ENCODE measurements at regions not wholly inside any gene's neighbourhood (a gene's known extent, or its start where the extent isn't known, plus 50 kb on each side); places are given as distances from the start of the nearest gene placed in this dataset.
A peak's percentile ranks its signal among the peaks of the same experiment; 100 is the strongest.

GRCh38 chr6:1485678-1486077 lies 96.3 kb downstream of the FOXF2 start:
- no peak overlapping the region for H2AFZ ChIP-seq (replicated peaks; ENCODE audit: low read length, poor library complexity)
- H3K56ac ChIP-seq (ENCODE audit: extremely low read depth, insufficient read depth, low read length) = no peak overlapping the region
- DNase-seq (peak; percentile 94), ATAC-seq (ENCODE audit: low read depth) (peak; percentile 72)
- no peaks in the 10 kb centered on the region for H3K79me1 ChIP-seq (ENCODE audit: low read depth in 1 of 2, low read length in 2 of 2)
- no peak overlapping the region for H3K4me3 ChIP-seq (ENCODE audit: insufficient read depth, low read depth, low read length)
- no peak overlapping the region for H2AK9ac ChIP-seq (replicated peaks; ENCODE audit: low read depth, low read length, poor library complexity)
- no peak overlapping the region for H2BK20ac ChIP-seq (ENCODE audit: low read depth, low read length)
- TF ChIP-seq CTCF (conservative IDR thresholded peaks at IDR 0.05; ENCODE audit: low read depth, low read length) (no peak), FOS (IDR thresholded peaks at IDR 0.05; ENCODE audit: low read depth, low read length) (peak; percentile 94), MAFK (IDR thresholded peaks at IDR 0.05; ENCODE audit: low read depth, low read length) (peak; percentile 48; the same call in 1 of the 2 replicates)
- H3K23ac ChIP-seq (ENCODE audit: low read depth, low read length) = no peak overlapping the region
- no peak overlapping the region for H3K9ac ChIP-seq (ENCODE audit: low read depth, low read length)
- ChIA-PET CTCF (interaction anchor here (0.6 to 0.8 kb wide), 2 partner anchors 9 to 963 kb away, joined by 3 read pairs; no protein-coding TSS in a partner anchor), POLR2A (ENCODE audit: unreplicated experiment) (interaction anchor here (0.7 kb wide), 1 partner anchor 863 kb away, joined by 4 read pairs; no protein-coding TSS in a partner anchor)
- dilution Hi-C loops (cut with HindIII; ENCODE audit: low sequenced_read_pairs, unreplicated experiment) (no loop called here), in situ Hi-C loops (cut with MboI; ENCODE audit: low sequenced_read_pairs) (no loop called here), intact Hi-C loops (cut with micrococcal nuclease) (no loop called here)
- H2AK5ac ChIP-seq (ENCODE audit: low read depth, low read length) = 0 out of 2 replicates have a peak overlapping the region, but pooled peaks have one; percentile 41
- peaks cover 15% of the 10 kb centered on the region for H3K9me1 ChIP-seq (ENCODE audit: insufficient read depth, low read length)
- no peak overlapping the region for H2BK5ac ChIP-seq (ENCODE audit: low read depth, low read length, poor library complexity, severe bottlenecking)
- H4K5ac ChIP-seq (ENCODE audit: low read depth, low read length) = no peak overlapping the region
- no peak overlapping the region for H3K14ac ChIP-seq (replicated peaks; ENCODE audit: low read depth, low read length)
- no peaks in the 10 kb centered on the region for H3K9me3 ChIP-seq (ENCODE audit: control insufficient read depth, insufficient read depth, low read length)
- H2BK120ac ChIP-seq (ENCODE audit: low read depth, low read length) = peak overlapping the region; percentile 77; the same call in 1 of the 2 replicates
- peaks cover 10% of the 10 kb centered on the region for H3K4me1 ChIP-seq (ENCODE audit: control insufficient read depth, insufficient read depth, low read length)
- H3K36me3 ChIP-seq (ENCODE audit: control insufficient read depth, insufficient read depth, low read length) = no peaks in the 10 kb centered on the region
- H4K20me1 ChIP-seq (ENCODE audit: insufficient read depth, low read length) = no peaks in the 10 kb centered on the region
- no peak overlapping the region for H3K4ac ChIP-seq (ENCODE audit: low read depth, low read length)
- no peak overlapping the region for H3K27ac ChIP-seq (ENCODE audit: insufficient read depth, low read length)
- BruUV-seq (replicated peaks) = no TSS peak
- no peaks in the 10 kb centered on the region for H3K27me3 ChIP-seq (ENCODE audit: control insufficient read depth, insufficient read depth, low read length)
- 0 out of 2 replicates have a peak overlapping the region, but pooled peaks have one; percentile 58 for H4K91ac ChIP-seq (ENCODE audit: insufficient read depth, low read depth, low read length)
- H3K4me2 ChIP-seq (ENCODE audit: low read depth, low read length) = no peak overlapping the region
- no peak overlapping the region for H3K18ac ChIP-seq (ENCODE audit: low read depth, low read length)
- no peak overlapping the region for H4K8ac ChIP-seq (ENCODE audit: low read depth in 2 of 2, low read length in 2 of 2)
- H2BK15ac ChIP-seq (ENCODE audit: low read depth, low read length) = peak overlapping the region; percentile 68; the same call in 1 of the 3 replicates
- WGBS, 2 experiments (ENCODE audit: extremely low coverage in 2 of 2, insufficient read length in 1 of 2) = 0% methylated on average over 2 of the region's 5 CpGs; no CpG with 5 or more reads in 1 of the 2 experiments

Measured in IMR-90 (cell line).